BLaER1 treated with 17β-estradiol and CSF1 and Interleukin-3, amounts not matched to agents 10 nM and 100 nM (cell line): ENCODE measurements at regions not wholly inside any gene's neighbourhood (a gene's known extent, or its start where the extent isn't known, plus 50 kb on each side); places are given as distances from the start of the nearest gene placed in this dataset.

ENCODE experiments used
- H3K27ac ChIP-seq, 11 experiments: shearing (Covaris generic); formaldehyde crosslinking; 2 replicates each; pipeline ENCODE4 v1.8.1; 2022
- H3K27me3 ChIP-seq, 11 experiments: shearing (Covaris generic); formaldehyde crosslinking; 2 replicates each; pipeline ENCODE4 v1.8.1; 2022
- H3K36me3 ChIP-seq, 11 experiments: shearing (Covaris generic); formaldehyde crosslinking; 2 replicates each; pipeline ENCODE4 v1.8.1; 2022
- H3K4me1 ChIP-seq, 10 experiments: shearing (Covaris generic); formaldehyde crosslinking; 2 replicates each; pipeline ENCODE4 v1.8.1; 2022
- H3K4me2 ChIP-seq, 11 experiments: shearing (Covaris generic); formaldehyde crosslinking; 2 replicates each; pipeline ENCODE4 v1.8.1; 2022
- H3K4me3 ChIP-seq, 10 experiments: shearing (Covaris generic); formaldehyde crosslinking; 2 replicates each; pipeline ENCODE4 v1.8.1; 2022
- H3K9ac ChIP-seq, 11 experiments: shearing (Covaris generic); formaldehyde crosslinking; 2 replicates each; pipeline ENCODE4 v1.8.1; 2022
- H3K9me3 ChIP-seq, 11 experiments: shearing (Covaris generic); formaldehyde crosslinking; replicated peaks in 1 of 11; 2 replicates each; pipeline ENCODE4 v1.8.1; 2022
- H4K20me1 ChIP-seq, 11 experiments: shearing (Covaris generic); formaldehyde crosslinking; 2 replicates each; pipeline ENCODE4 v1.8.1; 2022
- Cebpa-rat ChIP-seq, 11 experiments: shearing (Covaris generic); IDR thresholded peaks; 2 replicates each; pipeline ENCODE4 v1.8.1; 2022

DNA sequence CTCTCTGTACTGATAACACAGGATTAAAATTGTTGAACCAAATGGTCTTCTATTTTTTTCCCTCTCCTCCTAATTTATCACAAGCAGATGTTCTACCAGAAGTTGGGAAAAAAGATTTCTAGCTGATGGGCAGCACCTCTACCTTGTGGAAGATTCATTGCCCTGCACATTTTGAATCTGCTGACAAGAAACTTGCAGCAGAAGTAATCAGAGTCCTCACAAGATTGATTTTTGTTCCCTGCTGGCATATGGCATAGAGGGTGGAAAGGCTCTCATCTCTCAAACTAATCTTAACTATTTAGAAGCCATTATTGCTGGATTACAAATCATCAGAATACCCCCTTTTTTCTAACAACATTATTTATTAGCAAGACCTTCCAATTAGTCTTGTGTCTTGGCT lies 148.9 kb upstream of the MEIS2 start:
- H3K27ac ChIP-seq, result no peak overlapping the region
- H3K4me1 ChIP-seq, result no peaks in the 10 kb centered on the region
- no peak overlapping the region for H3K4me2 ChIP-seq
- no peaks in the 10 kb centered on the region for H3K36me3 ChIP-seq
- no peaks in the 10 kb centered on the region for H4K20me1 ChIP-seq
- no peak overlapping the region for H3K4me3 ChIP-seq
- H3K9me3 ChIP-seq, result no peaks in the 10 kb centered on the region
- H3K9ac ChIP-seq, result no peak overlapping the region
- H3K27me3 ChIP-seq, result no peaks in the 10 kb centered on the region
- no peak for TF ChIP-seq Cebpa-rat (IDR thresholded peaks at IDR 0.05)

DNA sequence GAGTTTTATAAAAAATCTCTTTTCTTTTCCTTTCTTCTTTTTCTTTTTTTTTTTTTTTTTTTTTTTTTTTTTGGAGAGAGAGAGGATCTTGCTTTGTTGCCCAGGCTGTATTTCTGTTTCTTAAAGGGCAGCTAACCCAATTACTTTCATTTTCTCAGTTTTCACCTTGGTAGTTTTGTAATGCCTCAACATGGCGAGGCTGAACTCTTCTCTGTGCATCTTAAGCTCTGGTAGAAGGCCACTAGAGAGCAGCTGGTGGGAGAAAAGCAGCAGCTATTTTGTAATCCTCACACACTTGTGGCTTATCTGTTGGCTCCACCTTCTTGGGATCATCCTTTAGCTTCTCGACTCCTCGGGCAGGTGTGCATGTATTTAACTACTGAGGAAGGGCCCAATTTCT lies 152.2 kb upstream of the MEIS2 start:
- no peaks in the 10 kb centered on the region for H4K20me1 ChIP-seq
- no peaks in the 10 kb centered on the region for H3K27me3 ChIP-seq
- H3K4me3 ChIP-seq, result no peak overlapping the region
- no peak overlapping the region for H3K27ac ChIP-seq
- H3K36me3 ChIP-seq, result no peaks in the 10 kb centered on the region
- TF ChIP-seq Cebpa-rat (IDR thresholded peaks at IDR 0.05), result no peak
- no peak overlapping the region for H3K9ac ChIP-seq
- no peaks in the 10 kb centered on the region for H3K4me1 ChIP-seq
- no peaks in the 10 kb centered on the region for H3K9me3 ChIP-seq
- no peak overlapping the region for H3K4me2 ChIP-seq

DNA sequence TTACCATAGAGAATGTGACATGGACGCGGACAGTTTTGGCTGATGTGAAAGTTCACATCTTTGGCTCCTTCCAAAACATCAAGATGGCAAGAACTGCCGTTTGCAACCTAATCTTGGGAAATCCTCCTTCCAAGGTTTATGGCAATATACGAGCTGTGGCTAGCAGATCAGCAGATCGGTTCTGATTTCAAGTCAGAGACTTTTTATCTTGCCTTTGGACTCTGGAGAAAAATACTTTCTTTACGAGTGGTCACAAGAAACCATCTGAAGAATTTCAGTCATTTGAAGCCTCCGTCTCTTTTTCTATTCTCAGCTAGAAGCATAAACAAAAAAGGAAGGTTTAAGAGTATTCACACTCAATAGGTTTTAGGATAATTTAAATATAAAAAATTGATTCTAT lies 153.5 kb upstream of the MEIS2 start:
- Histone ChIP-seq H3K4me2 (no peak overlapping the region), H3K27ac (no peak overlapping the region), H3K9ac (no peak overlapping the region), H3K36me3 (no peaks in the 10 kb centered on the region), H4K20me1 (no peaks in the 10 kb centered on the region), H3K4me1 (no peaks in the 10 kb centered on the region), H3K27me3 (no peaks in the 10 kb centered on the region), H3K9me3 (no peaks in the 10 kb centered on the region), H3K4me3 (no peak overlapping the region)
- TF ChIP-seq Cebpa-rat (IDR thresholded peaks at IDR 0.05), result no peak

DNA sequence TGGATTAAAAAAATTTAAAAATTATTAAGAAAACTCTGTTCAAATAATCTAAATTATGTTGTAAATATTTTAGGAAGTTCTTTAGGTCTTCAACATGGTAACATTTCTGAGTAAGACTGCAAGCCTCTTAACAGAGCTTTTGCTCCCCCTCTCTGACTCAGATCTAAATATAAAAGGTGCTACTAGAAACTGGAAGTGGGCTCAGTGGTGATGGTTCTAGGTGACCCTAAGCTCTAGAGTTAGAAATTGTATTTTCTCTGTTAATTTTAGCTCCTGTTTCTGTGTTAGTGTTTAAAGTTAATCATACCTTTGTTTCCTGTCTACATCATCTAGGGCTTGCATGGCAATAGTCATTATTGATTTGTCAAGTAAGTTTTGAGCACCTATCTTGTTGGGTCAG lies 159.9 kb upstream of the MEIS2 start:
- H3K27ac ChIP-seq, result no peak overlapping the region
- no peaks in the 10 kb centered on the region for H4K20me1 ChIP-seq
- no peaks in the 10 kb centered on the region for H3K9me3 ChIP-seq
- H3K27me3 ChIP-seq, result no peaks in the 10 kb centered on the region
- TF ChIP-seq Cebpa-rat (IDR thresholded peaks at IDR 0.05), result no peak
- no peak overlapping the region for H3K9ac ChIP-seq
- no peak overlapping the region for H3K4me3 ChIP-seq
- no peak overlapping the region for H3K4me2 ChIP-seq
- no peaks in the 10 kb centered on the region for H3K36me3 ChIP-seq
- H3K4me1 ChIP-seq, result no peaks in the 10 kb centered on the region

DNA sequence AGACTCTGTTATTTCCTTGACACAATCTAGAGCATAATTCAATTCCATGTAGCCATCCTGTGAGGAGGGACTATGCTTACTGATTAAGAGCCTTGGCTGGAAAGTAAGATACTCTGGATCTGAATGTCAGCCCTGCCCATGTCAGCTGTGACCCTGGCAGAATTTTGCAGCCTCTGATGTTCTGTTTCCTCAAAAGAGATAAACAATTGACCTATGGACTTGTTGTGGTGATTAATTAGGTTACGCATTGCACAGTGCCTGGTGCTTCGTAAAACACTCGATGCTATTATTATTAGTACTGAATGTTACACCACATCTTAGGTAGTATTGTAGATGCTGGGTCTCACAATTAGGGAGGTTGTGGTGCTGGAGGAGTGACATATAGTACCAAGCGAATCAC lies 161.3 kb upstream of the MEIS2 start:
- Histone ChIP-seq H3K4me1 (no peaks in the 10 kb centered on the region), H4K20me1 (no peaks in the 10 kb centered on the region), H3K9ac (no peak overlapping the region), H3K27me3 (no peaks in the 10 kb centered on the region), H3K4me3 (no peak overlapping the region), H3K27ac (no peak overlapping the region), H3K4me2 (no peak overlapping the region), H3K36me3 (no peaks in the 10 kb centered on the region), H3K9me3 (no peaks in the 10 kb centered on the region)
- no peak for TF ChIP-seq Cebpa-rat (IDR thresholded peaks at IDR 0.05)

DNA sequence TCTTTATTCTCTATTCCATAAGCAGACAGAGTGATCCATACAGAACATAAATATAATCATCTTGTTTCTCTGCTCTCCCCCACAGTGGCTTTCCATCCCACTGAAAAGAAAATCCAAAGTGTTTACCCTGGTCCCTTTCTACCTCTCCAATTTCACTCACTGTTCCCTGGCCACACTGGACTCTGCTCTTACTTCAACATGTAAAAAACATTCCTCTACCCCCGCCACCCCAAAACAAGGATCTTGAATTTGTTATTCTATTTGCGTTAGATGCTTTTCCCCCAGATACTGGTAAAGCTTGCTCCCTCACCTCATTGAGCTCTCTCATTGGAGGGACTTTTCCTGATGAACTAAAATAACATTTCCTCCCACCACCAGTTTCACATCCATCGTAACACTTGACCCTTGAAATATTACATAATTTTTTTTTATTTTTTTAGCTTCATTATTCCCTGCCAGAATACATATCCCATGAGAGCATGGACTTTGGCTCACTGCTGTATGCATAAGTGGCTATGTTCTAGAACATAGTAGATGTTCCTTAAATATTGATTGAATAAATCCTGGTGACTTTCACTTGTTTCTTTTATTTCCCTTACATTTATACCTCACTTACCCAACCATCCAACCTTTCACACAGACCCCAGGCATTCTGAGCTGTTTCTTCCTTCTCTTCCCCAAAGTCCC lies 162.7 kb upstream of the MEIS2 start:
- Histone ChIP-seq H3K9me3 (no peaks in the 10 kb centered on the region), H3K27ac (no peak overlapping the region), H3K4me2 (no peak overlapping the region), H4K20me1 (no peaks in the 10 kb centered on the region), H3K4me1 (no peaks in the 10 kb centered on the region), H3K9ac (no peak overlapping the region), H3K36me3 (no peaks in the 10 kb centered on the region), H3K4me3 (no peak overlapping the region), H3K27me3 (no peaks in the 10 kb centered on the region)
- no peak for TF ChIP-seq Cebpa-rat (IDR thresholded peaks at IDR 0.05)

DNA sequence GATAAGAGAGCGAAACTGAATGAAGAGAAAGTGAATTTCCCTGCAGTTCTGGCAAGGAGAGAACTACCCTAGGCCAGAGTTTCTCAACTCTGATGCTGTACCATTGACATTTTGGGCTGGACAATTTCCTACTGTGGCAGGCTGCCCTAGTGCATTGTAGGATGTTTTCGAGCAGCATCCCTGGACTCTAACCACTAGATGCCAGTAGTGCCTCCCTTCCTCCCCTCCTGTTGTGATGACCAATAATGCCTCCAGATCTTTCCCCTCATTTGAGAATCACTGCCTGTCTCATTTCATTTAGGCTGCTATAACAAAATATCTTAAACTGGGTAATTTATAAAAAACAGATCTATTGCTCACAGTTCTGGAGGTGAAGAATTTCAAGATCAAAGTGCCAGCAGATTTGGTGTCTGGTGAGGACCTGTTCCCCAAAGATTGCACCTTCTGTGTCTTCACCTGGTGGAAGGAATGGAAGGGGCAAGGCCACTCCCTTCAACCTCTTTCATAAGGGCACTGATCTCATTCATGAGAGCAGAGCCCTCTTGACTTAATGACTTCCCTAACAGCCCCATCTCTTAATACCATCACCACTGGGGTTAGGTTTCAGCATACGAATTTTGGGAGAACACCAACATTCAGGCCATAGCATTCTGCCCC lies 188.9 kb upstream of the MEIS2 start:
- TF ChIP-seq Cebpa-rat (IDR thresholded peaks at IDR 0.05), result no peak
- no peaks in the 10 kb centered on the region for H3K4me1 ChIP-seq
- no peaks in the 10 kb centered on the region for H3K9me3 ChIP-seq
- no peaks in the 10 kb centered on the region for H4K20me1 ChIP-seq
- H3K4me2 ChIP-seq, result no peak overlapping the region
- no peak overlapping the region for H3K27ac ChIP-seq
- no peaks in the 10 kb centered on the region for H3K36me3 ChIP-seq
- H3K27me3 ChIP-seq, result no peaks in the 10 kb centered on the region
- H3K4me3 ChIP-seq, result no peak overlapping the region
- no peak overlapping the region for H3K9ac ChIP-seq

DNA sequence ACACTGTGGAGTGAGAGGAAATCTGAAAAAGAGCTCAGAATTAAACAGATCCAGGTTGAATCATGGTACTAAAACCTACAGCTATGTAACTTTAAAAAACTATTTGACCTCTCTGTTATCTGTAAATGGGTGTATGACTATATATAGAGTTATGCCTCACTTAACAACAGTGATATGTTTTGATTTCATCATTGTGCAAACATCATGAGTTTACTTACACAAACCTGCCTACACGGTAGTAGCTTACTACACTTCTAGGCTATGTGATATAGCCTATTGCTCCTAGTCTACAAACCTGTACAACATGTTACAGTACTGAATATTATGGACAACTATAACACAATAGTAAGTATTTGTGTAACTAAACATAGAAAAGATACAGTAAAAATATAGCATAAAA lies 191.6 kb upstream of the MEIS2 start:
- Histone ChIP-seq H4K20me1 (no peaks in the 10 kb centered on the region), H3K4me1 (no peaks in the 10 kb centered on the region), H3K4me2 (no peak overlapping the region), H3K36me3 (no peaks in the 10 kb centered on the region), H3K27me3 (no peaks in the 10 kb centered on the region), H3K27ac (no peak overlapping the region), H3K9ac (no peak overlapping the region), H3K4me3 (no peak overlapping the region), H3K9me3 (no peaks in the 10 kb centered on the region)
- TF ChIP-seq Cebpa-rat (IDR thresholded peaks at IDR 0.05), result no peak

DNA sequence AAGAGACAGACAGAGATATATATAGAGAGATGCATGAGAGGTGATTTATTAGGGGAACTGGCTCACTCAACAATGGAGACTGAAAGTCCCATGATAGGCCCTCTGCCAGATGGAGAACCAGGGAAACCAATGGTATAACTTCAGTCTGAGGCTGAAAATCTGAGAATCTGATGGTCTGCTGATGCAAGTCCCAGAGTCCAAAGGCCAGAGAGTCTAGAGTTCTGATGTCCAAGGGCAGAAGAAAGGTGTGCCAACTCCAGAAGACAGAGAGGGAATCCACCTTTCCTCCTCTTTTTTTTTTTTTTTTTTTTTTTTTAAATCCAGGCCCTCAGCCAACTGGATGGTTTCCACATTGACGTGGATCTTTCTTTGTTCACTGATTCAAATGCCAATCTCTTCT lies 197.9 kb upstream of the MEIS2 start:
- no peak overlapping the region for H3K27ac ChIP-seq
- TF ChIP-seq Cebpa-rat (IDR thresholded peaks at IDR 0.05), result no peak

DNA sequence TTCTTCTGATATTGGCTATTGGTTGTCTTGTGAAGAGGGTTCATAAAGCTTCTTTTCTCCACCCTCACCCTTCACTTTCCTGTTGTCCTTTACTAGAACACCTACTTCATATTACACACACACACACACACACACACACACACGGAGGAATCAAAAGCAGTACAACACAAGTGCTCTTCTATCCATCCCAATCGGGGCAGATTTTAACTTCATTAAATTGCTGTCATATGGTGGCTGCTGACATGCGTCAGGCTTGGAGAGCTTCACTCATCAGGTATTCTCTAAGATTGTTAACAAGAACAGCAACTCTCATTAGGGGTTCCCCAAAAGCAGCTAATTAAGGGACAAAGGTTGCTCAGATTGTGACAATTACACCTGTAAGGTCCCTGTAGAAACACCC lies 239.1 kb upstream of the MEIS2 start:
- Histone ChIP-seq H3K27ac (no peak overlapping the region), H3K4me3 (no peak overlapping the region), H3K4me2 (no peak overlapping the region), H3K27me3 (no peaks in the 10 kb centered on the region), H3K9ac (no peak overlapping the region), H3K4me1 (no peaks in the 10 kb centered on the region), H3K9me3 (no peaks in the 10 kb centered on the region), H4K20me1 (no peaks in the 10 kb centered on the region), H3K36me3 (no peaks in the 10 kb centered on the region)
- TF ChIP-seq Cebpa-rat (IDR thresholded peaks at IDR 0.05), result no peak

More for the DNA sequence above, 197.9 kb upstream of the MEIS2 start:
- no peaks in the 10 kb centered on the region for H3K9me3 ChIP-seq
- H3K27me3 ChIP-seq, result no peaks in the 10 kb centered on the region
- H3K9ac ChIP-seq, result no peak overlapping the region
- H3K36me3 ChIP-seq, result no peaks in the 10 kb centered on the region
- H3K4me1 ChIP-seq, result no peaks in the 10 kb centered on the region
- H3K4me3 ChIP-seq, result no peak overlapping the region
- H4K20me1 ChIP-seq, result no peaks in the 10 kb centered on the region
- H3K4me2 ChIP-seq, result no peak overlapping the region
